Gastroesophageal sphincter (tissue), 3 donors: ENCODE measurements at regions not wholly inside any gene's neighbourhood (a gene's known extent, or its start where the extent isn't known, plus 50 kb on each side); places are given as distances from the start of the nearest gene placed in this dataset.

Experiments used
- POLR2A ChIP-seq, 2 donors: fragments of 450-650 bp; IDR thresholded peaks; one replicate each; pipeline ENCODE4 v1.6.1; 2017; ENCODE audit warnings: antibody characterized with exemption in 2 of 2, mild to moderate bottlenecking in 2 of 2, moderate library complexity in 1 of 2
- POLR2AphosphoS5 ChIP-seq: sonication (generic); formaldehyde crosslinking; IDR thresholded peaks from one replicate; pipeline ENCODE4 v1.6.1; 2017; ENCODE audit warnings: antibody characterized with exemption
- TF ChIP-seq, protein P1 (sequence below), 4 experiments: fragments of 200-600 bp in 2 of 4; fragments of 450-650 bp in 2 of 4; sonication (generic) in 1 of 4; IDR thresholded peaks; one replicate each; pipeline ENCODE4 v1.5.1; 2017 to 2019; ENCODE audit warnings: antibody characterized with exemption in 4 of 4, mild to moderate bottlenecking in 2 of 4, moderate library complexity in 2 of 4

GRCh38 chr2:199690225-199690624 is 160.8 kb downstream of the FTCDNL1 start:
- TF ChIP-seq POLR2AphosphoS5 (no peak), POLR2A (IDR thresholded peaks at IDR 0.05) (no peak)
- TF ChIP-seq, protein P1, sequence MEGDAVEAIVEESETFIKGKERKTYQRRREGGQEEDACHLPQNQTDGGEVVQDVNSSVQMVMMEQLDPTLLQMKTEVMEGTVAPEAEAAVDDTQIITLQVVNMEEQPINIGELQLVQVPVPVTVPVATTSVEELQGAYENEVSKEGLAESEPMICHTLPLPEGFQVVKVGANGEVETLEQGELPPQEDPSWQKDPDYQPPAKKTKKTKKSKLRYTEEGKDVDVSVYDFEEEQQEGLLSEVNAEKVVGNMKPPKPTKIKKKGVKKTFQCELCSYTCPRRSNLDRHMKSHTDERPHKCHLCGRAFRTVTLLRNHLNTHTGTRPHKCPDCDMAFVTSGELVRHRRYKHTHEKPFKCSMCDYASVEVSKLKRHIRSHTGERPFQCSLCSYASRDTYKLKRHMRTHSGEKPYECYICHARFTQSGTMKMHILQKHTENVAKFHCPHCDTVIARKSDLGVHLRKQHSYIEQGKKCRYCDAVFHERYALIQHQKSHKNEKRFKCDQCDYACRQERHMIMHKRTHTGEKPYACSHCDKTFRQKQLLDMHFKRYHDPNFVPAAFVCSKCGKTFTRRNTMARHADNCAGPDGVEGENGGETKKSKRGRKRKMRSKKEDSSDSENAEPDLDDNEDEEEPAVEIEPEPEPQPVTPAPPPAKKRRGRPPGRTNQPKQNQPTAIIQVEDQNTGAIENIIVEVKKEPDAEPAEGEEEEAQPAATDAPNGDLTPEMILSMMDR (IDR thresholded peaks at IDR 0.05), result no peak
